HS-5 (cell line): ENCODE measurements at regions not wholly inside any gene's neighbourhood (a gene's known extent, or its start where the extent isn't known, plus 50 kb on each side); places are given as distances from the start of the nearest gene placed in this dataset.
"Not testable (repeated sequence)": the region's sequence is repeated elsewhere in the genome, so short reads cannot be mapped to it uniquely, and the experiment has no call there.

Experiments
- DNase-seq: peaks from one replicate; pipeline ENCODE4 v3.0.0-alpha.2; 2012; ENCODE audit warnings: low read depth

GRCh38 chr10:18868919-18869318, 179.7 kb upstream of the MALRD1 start:
- DNase-seq: no peak

GRCh38 chr10:18875477-18875876, 173.1 kb upstream of the MALRD1 start:
- no peak for DNase-seq

DNA sequence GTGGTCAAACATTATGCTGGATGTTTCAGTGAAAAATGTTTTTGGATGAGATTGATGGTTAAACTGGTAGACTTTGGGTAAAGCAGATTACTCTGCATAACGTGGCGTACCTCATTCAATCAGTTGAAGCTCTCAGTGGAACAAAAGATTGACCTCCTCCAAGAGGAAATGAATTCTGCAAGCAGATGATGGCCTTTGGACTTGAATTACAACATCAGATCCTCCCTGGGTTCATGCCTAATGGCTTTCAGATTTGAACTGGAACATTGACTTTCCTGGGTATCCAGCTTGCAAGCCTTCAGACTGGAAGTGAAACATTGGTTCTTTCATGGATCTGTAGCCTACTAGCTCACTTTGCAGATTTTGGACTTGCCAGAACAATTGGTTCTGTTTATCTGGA, 169.3 kb upstream of the MALRD1 start:
- no peak for DNase-seq

- DNase-seq: no peak
Observed at GRCh38 chr10:18880530-18880929, 168.1 kb upstream of the MALRD1 start.

DNA sequence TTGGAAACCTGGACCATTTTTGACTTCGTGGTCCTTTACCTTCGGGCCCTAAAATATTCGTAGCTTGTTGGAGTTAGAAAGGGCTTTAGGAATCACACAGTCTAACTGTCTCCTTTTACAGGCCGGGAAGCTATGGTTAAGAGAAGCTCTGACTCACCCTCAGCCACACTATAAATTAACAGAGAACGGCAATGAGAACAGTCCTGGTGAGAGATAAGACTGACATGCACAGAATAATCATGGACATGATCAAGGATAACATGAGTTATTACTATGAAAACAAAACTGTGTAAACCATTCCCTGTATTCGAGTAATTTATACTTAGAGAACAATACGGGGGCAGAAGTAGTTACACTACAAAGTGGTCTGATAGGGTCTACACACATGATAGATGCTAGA, 162.5 kb upstream of the MALRD1 start:
- no peak for DNase-seq

- DNase-seq: no peak
Observed at GRCh38 chr10:18906636-18907035, 142.0 kb upstream of the MALRD1 start.

- DNase-seq: not testable (repeated sequence)
Observed at GRCh38 chr10:18917431-18917830, 131.2 kb upstream of the MALRD1 start.

GRCh38 chr10:18918532-18918931, 130.1 kb upstream of the MALRD1 start:
- peak; percentile 60 for DNase-seq

GRCh38 chr10:18949391-18949790, 99.2 kb upstream of the MALRD1 start:
- no peak for DNase-seq

DNA sequence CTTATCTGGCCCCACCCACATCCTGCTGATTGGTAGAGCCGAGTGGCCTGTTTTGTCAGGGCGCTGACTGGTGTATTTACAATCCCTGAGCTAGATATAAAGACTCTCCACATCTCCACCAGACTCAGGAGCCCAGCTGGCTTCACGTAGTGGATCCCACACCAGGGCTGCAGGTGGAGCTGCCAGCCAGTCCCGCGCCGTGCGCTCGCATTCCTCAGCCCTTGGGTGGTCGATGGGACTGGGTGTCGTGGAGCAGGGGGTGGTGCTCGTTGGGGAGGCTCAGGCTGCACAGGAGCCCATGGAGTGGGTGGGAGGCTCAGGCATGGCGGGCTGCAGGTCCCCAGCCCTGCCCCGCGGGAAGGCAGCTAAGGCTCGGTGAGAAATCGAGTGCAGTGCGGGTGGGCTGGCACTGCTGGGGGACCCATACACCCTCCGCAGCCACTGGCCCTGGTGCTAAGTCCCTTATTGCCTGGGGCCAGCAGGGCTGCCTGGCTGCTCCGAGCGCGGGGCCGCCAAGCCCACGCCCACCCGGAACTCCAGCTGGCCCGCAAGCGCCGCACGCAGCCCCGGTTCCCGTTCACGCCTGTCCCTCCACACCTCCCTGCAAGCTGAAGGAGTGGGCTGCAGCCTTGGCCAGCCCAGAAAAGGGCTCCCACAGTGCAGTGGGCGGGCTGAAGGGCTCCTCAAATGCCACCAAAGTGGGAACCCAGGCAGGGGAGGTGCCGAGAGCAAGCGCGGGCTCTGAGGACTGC, 97.4 kb upstream of the MALRD1 start:
- not testable (repeated sequence) for DNase-seq

DNA sequence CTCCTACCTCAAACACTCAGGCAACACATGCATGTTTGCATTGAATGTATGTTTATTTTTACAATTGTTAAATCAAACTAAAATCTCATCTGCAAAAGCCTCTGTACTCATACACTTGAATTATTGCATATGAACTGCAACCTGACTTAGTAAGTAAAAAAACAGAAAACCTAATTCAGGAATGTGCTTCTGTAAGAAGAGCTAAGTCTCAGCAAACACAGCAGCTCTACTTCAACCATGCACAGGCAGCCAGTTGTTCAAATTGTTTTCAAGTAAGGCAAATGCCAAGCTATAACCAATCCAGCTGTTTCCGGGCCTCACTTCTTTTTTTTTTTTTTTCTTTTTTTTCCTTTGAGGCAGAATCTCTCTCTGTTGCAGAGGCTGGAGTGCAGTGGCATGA, 93.5 kb upstream of the MALRD1 start:
- no peak for DNase-seq

DNA sequence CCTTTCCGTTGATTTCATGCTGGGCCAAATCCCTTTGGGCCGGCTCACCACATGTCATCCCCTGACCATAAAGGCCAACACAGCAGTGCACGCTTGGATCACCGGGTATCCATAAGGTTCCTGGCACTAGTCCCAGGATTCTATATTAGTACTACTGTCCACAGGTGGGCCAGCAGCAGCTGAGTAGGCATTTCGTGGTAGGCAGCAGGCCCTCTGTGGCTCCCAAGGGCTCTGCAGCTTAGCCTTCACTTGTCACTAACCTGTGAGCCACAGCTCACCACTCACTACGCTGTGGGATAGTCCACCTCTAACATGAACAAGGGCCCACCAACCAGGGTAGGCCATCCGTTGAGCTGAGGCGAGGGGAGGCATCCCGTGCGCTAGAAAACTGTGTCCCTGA, 89.2 kb upstream of the MALRD1 start:
- no peak for DNase-seq

DNA sequence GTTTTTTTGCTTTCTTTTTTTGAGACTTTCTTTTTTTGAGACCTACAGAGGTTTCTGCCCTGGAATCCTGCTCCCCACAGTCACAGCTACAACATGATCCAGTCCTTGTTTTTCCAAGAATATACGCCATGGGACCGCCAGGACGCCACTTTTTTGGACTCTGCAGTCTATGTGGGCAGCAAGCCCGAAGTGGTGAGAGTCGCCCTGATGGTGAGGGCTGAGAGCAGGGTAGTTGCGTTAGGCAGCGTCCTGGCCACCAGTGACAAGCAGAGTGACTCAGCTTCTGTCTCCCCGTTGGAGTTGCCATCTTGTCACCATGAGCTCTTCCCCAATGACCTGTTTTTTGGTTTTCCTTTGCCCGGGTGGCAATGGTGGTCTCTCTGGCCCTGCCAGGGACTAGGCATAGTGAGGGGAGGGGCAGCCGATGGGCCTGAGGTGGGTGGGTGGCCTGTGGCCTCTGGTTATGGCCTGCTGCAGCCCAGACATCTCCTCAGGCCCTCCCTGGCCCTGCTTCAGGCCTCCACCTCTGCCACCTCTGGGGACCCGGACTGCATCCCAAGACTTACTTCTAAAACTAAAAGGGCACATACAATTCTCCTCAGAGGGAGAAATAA, 88.0 kb upstream of the MALRD1 start:
- no peak for DNase-seq

DNA sequence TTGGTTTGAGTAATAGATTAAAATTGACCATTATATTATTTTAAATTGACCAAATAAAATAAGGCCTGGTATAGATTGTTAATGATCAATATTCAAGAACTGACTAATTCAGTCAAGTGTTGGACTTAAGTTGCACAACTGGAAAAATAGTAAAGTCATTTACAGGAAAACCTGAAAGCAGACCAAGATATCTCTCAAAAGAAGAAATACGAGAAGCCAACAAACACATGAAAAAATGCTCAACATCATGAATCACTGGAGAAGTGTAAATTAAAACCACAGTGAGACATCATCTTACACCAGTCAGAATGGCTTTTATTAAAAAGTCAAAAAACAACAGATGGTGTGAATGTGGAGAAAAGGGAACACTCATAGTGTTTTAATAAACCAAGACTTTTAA, 80.4 kb upstream of the MALRD1 start:
- no peak for DNase-seq

DNA sequence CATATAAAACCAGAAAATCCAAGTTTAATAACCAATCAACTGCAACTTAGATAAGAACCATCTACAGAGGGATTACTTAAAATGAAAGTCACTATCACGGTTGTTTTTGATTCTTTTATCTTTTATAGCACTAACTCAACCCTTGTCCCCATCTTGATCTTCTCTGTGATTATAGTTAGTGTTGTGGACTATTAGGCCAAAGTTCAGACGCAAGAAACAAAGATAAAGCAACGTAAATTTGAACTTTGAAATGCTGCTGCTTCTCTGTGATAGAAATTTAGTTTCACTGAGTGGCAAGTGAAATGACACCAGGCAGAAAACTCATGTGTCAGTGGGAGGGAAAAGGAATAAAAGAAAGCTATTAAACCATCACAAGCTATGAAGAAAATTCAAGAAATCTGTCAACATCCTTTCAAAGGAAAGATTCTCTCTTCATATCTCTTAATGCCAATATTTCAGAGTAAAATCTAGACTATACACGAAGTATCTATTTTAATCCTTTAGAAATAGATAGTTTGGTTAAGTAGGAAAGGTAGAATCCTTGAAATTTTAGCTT, 71.8 kb upstream of the MALRD1 start:
- no peak for DNase-seq

DNA sequence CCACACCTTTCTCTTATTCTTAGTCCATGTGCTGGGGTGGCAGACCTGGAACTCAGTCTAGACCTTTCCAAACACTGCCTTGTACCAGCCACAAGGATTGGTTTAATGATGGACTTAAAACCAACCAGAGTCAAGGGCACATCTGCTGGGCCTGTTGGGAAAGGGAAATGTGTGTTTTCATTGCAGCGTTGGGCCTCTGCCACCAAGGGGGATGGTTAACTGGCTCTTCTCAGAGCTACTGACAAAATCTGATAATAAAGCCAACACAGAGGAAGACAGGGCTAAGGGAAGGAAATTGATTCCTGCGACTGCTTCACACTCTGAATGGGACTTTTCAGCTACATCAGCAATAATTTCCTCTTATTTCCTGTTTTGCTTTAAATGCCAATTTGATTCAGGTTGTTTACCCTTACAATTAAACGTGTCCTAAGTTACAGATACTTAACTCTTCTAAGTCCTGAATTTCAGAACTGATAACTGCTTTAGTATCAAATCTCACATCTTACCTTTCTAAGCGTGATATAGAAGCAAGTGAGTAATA, 68.4 kb upstream of the MALRD1 start:
- no peak for DNase-seq

DNA sequence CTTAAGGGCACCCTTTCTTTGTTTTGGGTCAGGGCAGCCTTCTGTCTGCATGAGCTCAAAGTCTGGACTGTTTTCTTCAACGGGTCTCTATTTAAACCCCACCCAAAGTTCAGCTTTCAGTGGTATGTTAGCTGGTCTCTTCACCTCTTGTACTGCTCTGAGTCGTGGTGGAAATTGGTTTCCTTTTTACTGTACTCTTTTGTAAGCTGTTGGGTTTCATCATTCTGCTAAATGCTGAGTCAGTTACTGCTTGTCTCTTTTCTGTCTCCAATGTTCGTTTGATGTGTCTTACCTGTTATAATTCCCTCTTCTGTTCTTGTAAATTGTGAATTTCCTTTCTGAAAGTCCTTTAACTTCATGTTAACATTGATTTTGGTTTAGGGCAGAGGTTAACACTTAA, 64.1 kb upstream of the MALRD1 start:
- DNase-seq: no peak

DNA sequence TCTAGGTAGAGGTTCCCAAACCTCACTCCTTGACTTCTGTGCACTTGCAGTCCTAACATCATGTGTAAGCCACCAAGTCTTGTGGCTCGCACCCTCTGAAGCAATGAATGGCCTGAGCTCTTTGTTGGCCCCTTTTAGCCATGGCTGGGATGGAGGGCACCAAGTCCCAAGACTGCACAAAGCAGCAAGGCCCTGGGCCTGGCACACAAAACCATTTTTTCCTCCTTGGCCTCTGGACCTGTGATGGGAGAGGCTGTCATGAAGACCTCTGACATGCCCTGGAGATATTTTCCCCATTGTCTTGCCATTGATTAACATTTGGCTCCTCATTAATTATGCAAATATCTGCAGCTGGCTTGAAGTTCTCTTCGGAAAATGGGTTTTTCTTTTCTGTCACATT, 60.3 kb upstream of the MALRD1 start:
- DNase-seq: no peak
